A673 (cell line): ENCODE measurements at regions not wholly inside any gene's neighbourhood (a gene's known extent, or its start where the extent isn't known, plus 50 kb on each side); places are given as distances from the start of the nearest gene placed in this dataset.

Experiments
- BruUV-seq: library from RNA; stranded (reverse); fragments of 400-500 nt; replicated peaks from 2 replicates; lab custom pipeline; 2021; lab: Mats Ljungman, UMichigan
- CTCF ChIA-PET: fragments of 300-600 bp; sonication (Branson Sonifier 250); formaldehyde crosslinking; loops from one replicate; lab custom pipeline; 2022; ENCODE audit warnings: antibody characterized with exemption; lab: Charles Lee
- POLR2A ChIA-PET: fragments of 300-600 bp; sonication (Branson Sonifier 250); formaldehyde crosslinking; loops from one replicate; lab custom pipeline; 2022; ENCODE audit warnings: antibody characterized with exemption; ENCODE audit not compliant: low non-redundant PET; lab: Charles Lee
- DNase-seq: peaks from one replicate; pipeline ENCODE4 v3.0.0-alpha.2; 2015; ENCODE audit warnings: low spot score
- H3K27ac ChIP-seq: fragments of 200-600 bp; sonication (generic); 2 replicates; pipeline ENCODE4 v1.5.1; 2016; ENCODE audit warnings: mixed run types, low read depth, mild to moderate bottlenecking, mixed read lengths, antibody characterized with exemption, low read length; ENCODE audit not compliant: poor library complexity, severe bottlenecking
- H3K27me3 ChIP-seq: fragments of 200-600 bp; sonication (generic); replicated peaks from 2 replicates; pipeline ENCODE4 v1.6.1; 2017; ENCODE audit warnings: mixed run types, low read depth, mild to moderate bottlenecking, mixed read lengths, antibody characterized with exemption, low read length; ENCODE audit not compliant: insufficient read depth, poor library complexity
- H3K36me3 ChIP-seq: fragments of 200-600 bp; sonication (generic); 2 replicates; pipeline ENCODE4 v1.6.1; 2016; ENCODE audit warnings: mixed run types, mild to moderate bottlenecking, mixed read lengths, antibody characterized with exemption, low read length; ENCODE audit not compliant: insufficient read depth, poor library complexity, severe bottlenecking
- H3K4me1 ChIP-seq: fragments of 200-600 bp; sonication (generic); 2 replicates; pipeline ENCODE4 v1.6.1; 2017; ENCODE audit warnings: mixed run types, mild to moderate bottlenecking, mixed read lengths, antibody characterized with exemption, low read length; ENCODE audit not compliant: insufficient read depth, poor library complexity, severe bottlenecking
- H3K4me3 ChIP-seq: fragments of 200-600 bp; sonication (generic); 2 replicates; pipeline ENCODE4 v1.5.1; 2016; ENCODE audit warnings: low read depth, mixed run types, mild to moderate bottlenecking, mixed read lengths, low read length; ENCODE audit not compliant: poor library complexity, severe bottlenecking
- H3K9me3 ChIP-seq: fragments of 200-600 bp; sonication (generic); 2 replicates; pipeline ENCODE4 v1.6.1; 2016; ENCODE audit warnings: mixed run types, low read depth, mild to moderate bottlenecking, mixed read lengths, antibody characterized with exemption, low read length; ENCODE audit not compliant: poor library complexity, severe bottlenecking
- EZH2 ChIP-seq: fragments of 200-600 bp; sonication (generic); IDR thresholded peaks from 2 replicates; pipeline ENCODE4 v1.6.1; 2017; ENCODE audit warnings: borderline replicate concordance, low read depth, mild to moderate bottlenecking, mixed read lengths, antibody characterized with exemption, low read length; ENCODE audit not compliant: poor library complexity, severe bottlenecking
- intact Hi-C: fragments of 100-400 bp; cut with micrococcal nuclease; formaldehyde crosslinking; loops from one replicate; pipeline ENCODE4 v1.10.0; 2022; ENCODE audit not compliant: unreplicated experiment
- TF ChIP-seq, protein P1 (sequence below): fragments of 300-800, 200-600 bp; sonication (generic); conservative IDR thresholded peaks from 2 replicates; pipeline ENCODE4 v1.5.1; 2017; ENCODE audit warnings: low read depth, mild to moderate bottlenecking, antibody characterized with exemption, low read length, moderate library complexity, mixed read lengths

DNA sequence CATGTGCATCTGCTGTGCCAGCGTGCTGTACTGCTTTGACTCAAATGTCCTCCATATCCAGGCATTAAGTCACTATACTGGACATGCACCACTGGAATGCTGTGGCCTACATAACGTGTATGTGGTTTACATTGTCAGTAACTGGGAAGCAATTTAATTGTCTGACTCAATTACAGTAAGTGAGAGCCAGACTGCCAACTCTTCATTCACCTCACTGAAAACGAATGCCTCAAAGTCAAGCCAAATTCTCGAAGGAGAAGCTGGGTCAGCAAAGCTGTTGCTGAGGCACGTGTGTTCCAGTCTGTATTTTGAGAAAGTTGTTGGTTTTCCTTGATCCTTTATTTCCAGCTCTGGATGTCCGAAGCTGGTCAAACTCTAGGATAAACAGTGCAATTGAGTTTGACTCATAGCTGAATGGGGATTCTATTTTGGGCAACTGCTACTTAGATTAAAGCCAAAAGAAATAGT is 534.3 kb downstream of the COL12A1 start:
- intact Hi-C loops = no loop called here
- no peak for TF ChIP-seq EZH2
- TF ChIP-seq, protein P1, sequence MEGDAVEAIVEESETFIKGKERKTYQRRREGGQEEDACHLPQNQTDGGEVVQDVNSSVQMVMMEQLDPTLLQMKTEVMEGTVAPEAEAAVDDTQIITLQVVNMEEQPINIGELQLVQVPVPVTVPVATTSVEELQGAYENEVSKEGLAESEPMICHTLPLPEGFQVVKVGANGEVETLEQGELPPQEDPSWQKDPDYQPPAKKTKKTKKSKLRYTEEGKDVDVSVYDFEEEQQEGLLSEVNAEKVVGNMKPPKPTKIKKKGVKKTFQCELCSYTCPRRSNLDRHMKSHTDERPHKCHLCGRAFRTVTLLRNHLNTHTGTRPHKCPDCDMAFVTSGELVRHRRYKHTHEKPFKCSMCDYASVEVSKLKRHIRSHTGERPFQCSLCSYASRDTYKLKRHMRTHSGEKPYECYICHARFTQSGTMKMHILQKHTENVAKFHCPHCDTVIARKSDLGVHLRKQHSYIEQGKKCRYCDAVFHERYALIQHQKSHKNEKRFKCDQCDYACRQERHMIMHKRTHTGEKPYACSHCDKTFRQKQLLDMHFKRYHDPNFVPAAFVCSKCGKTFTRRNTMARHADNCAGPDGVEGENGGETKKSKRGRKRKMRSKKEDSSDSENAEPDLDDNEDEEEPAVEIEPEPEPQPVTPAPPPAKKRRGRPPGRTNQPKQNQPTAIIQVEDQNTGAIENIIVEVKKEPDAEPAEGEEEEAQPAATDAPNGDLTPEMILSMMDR = no peak
- DNase-seq = no peak
- ChIA-PET POLR2A (no interaction called here), CTCF (no interaction called here)
- H3K27ac ChIP-seq = no peak overlapping the region
- H3K4me3 ChIP-seq = no peak overlapping the region
- H3K27me3 ChIP-seq = no peaks in the 10 kb centered on the region
- no peaks in the 10 kb centered on the region for H3K36me3 ChIP-seq
- H3K4me1 ChIP-seq = no peaks in the 10 kb centered on the region
- BruUV-seq = no TSS peak
- H3K9me3 ChIP-seq = no peaks in the 10 kb centered on the region

DNA sequence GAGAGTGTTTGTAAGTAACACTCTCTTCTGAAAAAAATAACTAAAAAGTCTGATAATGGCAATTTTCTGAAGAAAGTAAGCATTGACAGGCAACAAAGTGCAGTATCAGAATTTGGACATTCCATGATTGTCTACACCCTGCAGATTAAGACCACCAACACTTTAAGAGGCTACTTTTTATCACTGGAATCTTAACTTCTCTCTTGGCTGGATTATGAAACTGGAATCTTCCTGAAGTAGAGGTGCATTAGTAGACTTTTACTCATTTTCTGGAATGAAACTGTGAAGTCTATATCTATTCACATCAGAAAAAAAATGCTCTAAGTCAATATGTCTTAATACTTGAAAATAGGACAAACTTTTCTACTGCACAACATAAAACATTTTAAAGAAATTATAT is 547.5 kb downstream of the COL12A1 start:
- Histone ChIP-seq H3K4me3 (no peak overlapping the region), H3K4me1 (no peaks in the 10 kb centered on the region), H3K36me3 (no peaks in the 10 kb centered on the region), H3K9me3 (no peaks in the 10 kb centered on the region), H3K27ac (no peak overlapping the region), H3K27me3 (no peaks in the 10 kb centered on the region)
- no peak for TF ChIP-seq EZH2
- TF ChIP-seq, protein P1 = no peak
- BruUV-seq = no TSS peak
- DNase-seq = no peak
- ChIA-PET CTCF (no interaction called here), POLR2A (no interaction called here)
- intact Hi-C loops = no loop called here

DNA sequence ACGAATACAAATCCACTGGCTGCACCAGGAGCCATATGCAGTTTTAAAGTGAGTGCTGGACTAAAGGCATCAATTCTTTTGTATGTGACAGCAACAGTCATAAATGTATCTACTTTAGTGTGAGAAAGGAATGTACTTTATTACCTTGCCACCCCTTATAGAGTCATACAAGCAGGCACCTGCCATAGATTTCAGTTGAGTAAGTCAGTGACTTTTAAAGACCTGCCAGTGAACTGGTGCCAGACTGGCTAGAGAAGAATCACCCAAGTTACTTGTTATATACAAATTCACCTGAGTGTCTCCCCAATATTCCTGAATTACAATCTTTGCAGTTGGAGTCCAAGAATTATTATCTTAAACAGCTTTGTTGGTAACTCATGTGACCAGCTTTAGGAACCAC is 547.9 kb downstream of the COL12A1 start:
- BruUV-seq = no TSS peak
- DNase-seq = no peak
- Histone ChIP-seq H3K27ac (no peak overlapping the region), H3K27me3 (no peaks in the 10 kb centered on the region), H3K9me3 (no peaks in the 10 kb centered on the region), H3K4me1 (no peaks in the 10 kb centered on the region), H3K4me3 (no peak overlapping the region), H3K36me3 (no peaks in the 10 kb centered on the region)
- CTCF ChIA-PET = no interaction called here
- POLR2A ChIA-PET = no interaction called here
- TF ChIP-seq, protein P1 = no peak
- no peak for TF ChIP-seq EZH2
- intact Hi-C loops = no loop called here
